C4-2B (cell line): ENCODE measurements at regions not wholly inside any gene's neighbourhood (a gene's known extent, or its start where the extent isn't known, plus 50 kb on each side); places are given as distances from the start of the nearest gene placed in this dataset.

Experiments
- H3K27ac ChIP-seq: fragments of 450-650 bp; 2 replicates; pipeline ENCODE4 v1.5.1; 2017
- CTCF ChIP-seq: fragments of 450-650 bp; conservative IDR thresholded peaks from 2 replicates; pipeline ENCODE4 v1.5.1; 2017; ENCODE audit warnings: mild to moderate bottlenecking
- ZFX ChIP-seq: fragments of 450-650 bp; IDR thresholded peaks from 2 replicates; pipeline ENCODE4 v1.6.1; 2017

DNA sequence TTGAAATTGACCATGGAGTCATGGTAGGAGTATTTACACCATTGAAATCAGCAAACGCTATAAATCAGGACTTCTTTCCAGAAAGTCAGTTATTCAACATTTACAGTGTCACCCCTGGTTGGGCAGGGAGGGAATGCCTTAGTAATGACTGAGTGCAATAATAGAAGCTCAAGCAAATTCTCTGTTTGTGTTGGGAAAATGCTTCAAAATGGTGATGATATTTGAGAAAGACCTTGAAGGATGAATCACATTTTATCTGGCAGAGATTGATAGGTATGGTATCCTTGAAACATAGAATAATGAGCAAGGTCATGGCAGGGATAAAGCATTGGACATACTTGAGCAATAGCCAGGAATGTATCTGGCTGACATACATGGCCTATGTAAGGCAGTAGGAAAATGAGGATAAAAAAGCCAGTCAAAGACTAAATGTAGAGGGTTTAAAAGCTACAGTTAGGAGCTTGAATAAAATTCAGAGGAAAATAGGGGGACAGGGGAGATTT lies 248.7 kb downstream of the FMR1NB start:
- no peak overlapping the region for H3K27ac ChIP-seq
- TF ChIP-seq CTCF (no peak), ZFX (no peak)

DNA sequence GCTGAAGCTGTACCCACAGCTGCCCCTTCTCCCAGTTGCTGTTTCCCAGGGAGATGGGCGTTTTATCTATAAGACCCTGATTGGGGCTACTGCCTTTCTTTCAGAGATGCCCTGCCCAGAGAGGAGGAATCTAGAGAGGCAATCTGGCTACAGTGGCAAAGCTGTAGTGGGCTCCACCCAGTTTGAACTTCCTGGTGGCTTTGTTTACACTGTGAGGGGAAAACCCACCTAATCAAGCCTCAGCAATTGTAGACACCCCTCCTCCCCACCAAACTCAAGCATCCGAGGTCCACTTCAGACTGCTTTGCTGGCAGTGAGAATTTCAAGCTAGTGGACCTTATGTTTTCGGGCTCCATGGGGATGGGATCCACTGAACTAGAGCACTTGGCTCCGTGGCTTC lies 240.4 kb upstream of the AFF2 start:
- H3K27ac ChIP-seq, result no peak overlapping the region
- TF ChIP-seq ZFX, result no peak

DNA sequence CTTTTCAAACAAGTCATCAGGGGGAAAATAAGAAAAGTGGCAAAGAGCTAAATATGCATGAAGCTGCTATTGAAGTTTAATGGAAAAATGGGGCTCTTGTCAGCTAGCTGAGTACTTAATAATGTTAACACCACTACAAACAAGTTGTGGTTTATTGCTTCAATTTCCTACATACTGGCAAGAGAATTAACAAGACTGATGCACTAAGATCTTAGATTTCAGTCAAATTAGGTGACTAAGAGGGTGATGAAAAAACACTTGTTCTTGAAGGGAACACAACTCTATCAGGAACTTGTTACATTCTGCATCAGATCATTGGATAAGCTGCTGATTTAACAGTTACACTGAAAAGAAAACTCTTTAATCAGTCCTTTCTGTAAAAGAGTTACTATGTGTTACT lies 234.6 kb upstream of the AFF2 start:
- no peak overlapping the region for H3K27ac ChIP-seq
- no peak for TF ChIP-seq CTCF

- TF ChIP-seq ZFX (no peak), CTCF (no peak)
- no peak overlapping the region for H3K27ac ChIP-seq
These were observed 231.7 kb upstream of the AFF2 start for GRCh38 chrX:148268673-148269072.

DNA sequence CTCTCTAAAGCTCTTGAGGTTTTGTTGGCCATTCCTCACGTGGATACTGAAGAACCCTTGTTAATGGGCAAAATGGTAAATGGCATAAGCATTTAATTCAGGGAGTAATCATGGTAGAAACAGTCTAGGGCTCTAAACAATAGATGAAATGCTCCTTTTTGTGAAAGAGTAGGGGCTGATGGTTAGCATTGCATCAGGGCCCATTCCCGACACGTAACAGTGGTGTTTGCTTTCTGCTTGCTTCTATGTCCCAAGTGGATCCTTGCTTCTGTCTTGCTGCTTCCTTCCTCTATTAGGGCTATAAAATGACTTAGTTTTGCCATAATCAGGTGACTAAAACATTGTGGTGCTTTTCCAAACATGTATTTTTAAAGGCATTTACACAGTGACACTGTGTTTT lies 230.9 kb upstream of the AFF2 start:
- no peak overlapping the region for H3K27ac ChIP-seq
- no peak for TF ChIP-seq CTCF
- TF ChIP-seq ZFX, result no peak

- no peak overlapping the region for H3K27ac ChIP-seq
These were observed 229.9 kb upstream of the AFF2 start for GRCh38 chrX:148270499-148270898.

GRCh38 chrX:148271263-148271662 lies 229.2 kb upstream of the AFF2 start:
- TF ChIP-seq CTCF, result no peak
- no peak for TF ChIP-seq ZFX
- no peak overlapping the region for H3K27ac ChIP-seq

More at GRCh38 chrX:148270499-148270898, 229.9 kb upstream of the AFF2 start:
- TF ChIP-seq ZFX (no peak), CTCF (no peak)

- H3K27ac ChIP-seq, result no peak overlapping the region
- TF ChIP-seq ZFX (no peak), CTCF (no peak)
These were observed 218.5 kb upstream of the AFF2 start for GRCh38 chrX:148281920-148282319.
